ENCODE measurements at regions not wholly inside any gene's neighbourhood (a gene's known extent, or its start where the extent isn't known, plus 50 kb on each side); places are given as distances from the start of the nearest gene placed in this dataset.

- POLR2A ChIA-PET: no interaction called here
- CTCF ChIA-PET: no interaction called here
- DNase-seq (ENCODE audit: extremely low spot score): no peak
- TF ChIP-seq FOXA1 (IDR thresholded peaks at IDR 0.05) (no peak), SP1 (IDR thresholded peaks at IDR 0.05) (no peak), PKNOX1 (IDR thresholded peaks at IDR 0.05) (no peak), L3MBTL2 (conservative IDR thresholded peaks at IDR 0.05) (no peak), TARDBP (IDR thresholded peaks at IDR 0.05) (no peak), SUZ12 (IDR thresholded peaks at IDR 0.05) (no peak), BHLHE40 (IDR thresholded peaks at IDR 0.05; ENCODE audit: borderline replicate concordance) (no peak)
Measured at GRCh38 chr2:223386984-223387383, 215.2 kb downstream of the SCG2 start.

- no peak for TF ChIP-seq FOXA1 (IDR thresholded peaks at IDR 0.05)
- no peak for TF ChIP-seq TARDBP (IDR thresholded peaks at IDR 0.05)
- TF ChIP-seq SP1 (IDR thresholded peaks at IDR 0.05): no peak
- no peak for TF ChIP-seq BHLHE40 (IDR thresholded peaks at IDR 0.05; ENCODE audit: borderline replicate concordance)
- no peak for TF ChIP-seq SUZ12 (IDR thresholded peaks at IDR 0.05)
- TF ChIP-seq ARNT (IDR thresholded peaks at IDR 0.05): no peak
- TF ChIP-seq PKNOX1 (IDR thresholded peaks at IDR 0.05): no peak
- DNase-seq (ENCODE audit: extremely low spot score): no peak
- POLR2A ChIA-PET: no interaction called here
- CTCF ChIA-PET: no interaction called here
Measured at GRCh38 chr2:223389624-223390023, 212.5 kb downstream of the SCG2 start.

GRCh38 chr2:223396993-223397392, 205.2 kb downstream of the SCG2 start:
- DNase-seq (ENCODE audit: extremely low spot score): no peak
- ChIA-PET POLR2A (no interaction called here), CTCF (no interaction called here)
- TF ChIP-seq PKNOX1 (IDR thresholded peaks at IDR 0.05) (no peak), HDGF (IDR thresholded peaks at IDR 0.05; ENCODE audit: borderline replicate concordance) (no peak), ELF4 (IDR thresholded peaks at IDR 0.05) (no peak), SP1 (IDR thresholded peaks at IDR 0.05) (no peak), FOXA1 (IDR thresholded peaks at IDR 0.05) (no peak), CTBP1 (IDR thresholded peaks at IDR 0.05; ENCODE audit: borderline replicate concordance) (no peak), LEF1 (IDR thresholded peaks at IDR 0.05; ENCODE audit: borderline replicate concordance) (no peak), FOXM1 (IDR thresholded peaks at IDR 0.05; ENCODE audit: borderline replicate concordance) (no peak), ARNT (IDR thresholded peaks at IDR 0.05) (no peak), BHLHE40 (IDR thresholded peaks at IDR 0.05; ENCODE audit: borderline replicate concordance) (no peak), ZNF384 (IDR thresholded peaks at IDR 0.05) (no peak), FOXK2 (IDR thresholded peaks at IDR 0.05) (no peak), SUZ12 (IDR thresholded peaks at IDR 0.05) (no peak), TARDBP (IDR thresholded peaks at IDR 0.05) (no peak), L3MBTL2 (conservative IDR thresholded peaks at IDR 0.05) (no peak), NFRKB (IDR thresholded peaks at IDR 0.05) (no peak)

- no peak for DNase-seq (ENCODE audit: extremely low spot score)
- ChIA-PET CTCF (interaction anchor here (0.7 kb wide), 1 partner anchor 10 kb away, joined by 4 read pairs; no protein-coding TSS in a partner anchor), POLR2A (no interaction called here)
- TF ChIP-seq PKNOX1 (IDR thresholded peaks at IDR 0.05) (no peak), FOXM1 (IDR thresholded peaks at IDR 0.05; ENCODE audit: borderline replicate concordance) (no peak), ELF4 (IDR thresholded peaks at IDR 0.05) (no peak), FOXA1 (IDR thresholded peaks at IDR 0.05) (no peak), ARNT (IDR thresholded peaks at IDR 0.05) (no peak), CTBP1 (IDR thresholded peaks at IDR 0.05; ENCODE audit: borderline replicate concordance) (no peak), SUZ12 (IDR thresholded peaks at IDR 0.05) (no peak), LEF1 (IDR thresholded peaks at IDR 0.05; ENCODE audit: borderline replicate concordance) (no peak), NFRKB (IDR thresholded peaks at IDR 0.05) (no peak), TARDBP (IDR thresholded peaks at IDR 0.05) (no peak), SP1 (IDR thresholded peaks at IDR 0.05) (no peak), HDGF (IDR thresholded peaks at IDR 0.05; ENCODE audit: borderline replicate concordance) (no peak), BHLHE40 (IDR thresholded peaks at IDR 0.05; ENCODE audit: borderline replicate concordance) (no peak), ZNF384 (IDR thresholded peaks at IDR 0.05) (no peak), L3MBTL2 (conservative IDR thresholded peaks at IDR 0.05) (no peak), FOXK2 (IDR thresholded peaks at IDR 0.05) (no peak)
Measured at GRCh38 chr2:223399357-223399957, 202.7 kb downstream of the SCG2 start.

- POLR2A ChIA-PET: no interaction called here
- TF ChIP-seq SUZ12 (IDR thresholded peaks at IDR 0.05) (no peak), PKNOX1 (IDR thresholded peaks at IDR 0.05) (no peak), CTBP1 (IDR thresholded peaks at IDR 0.05; ENCODE audit: borderline replicate concordance) (no peak), FOXA1 (IDR thresholded peaks at IDR 0.05) (no peak), SP1 (IDR thresholded peaks at IDR 0.05) (no peak), BHLHE40 (IDR thresholded peaks at IDR 0.05; ENCODE audit: borderline replicate concordance) (no peak), L3MBTL2 (conservative IDR thresholded peaks at IDR 0.05) (no peak), FOXK2 (IDR thresholded peaks at IDR 0.05) (no peak), HDGF (IDR thresholded peaks at IDR 0.05; ENCODE audit: borderline replicate concordance) (no peak), TARDBP (IDR thresholded peaks at IDR 0.05) (no peak), FOXM1 (IDR thresholded peaks at IDR 0.05; ENCODE audit: borderline replicate concordance) (no peak), ELF4 (IDR thresholded peaks at IDR 0.05) (no peak), LEF1 (IDR thresholded peaks at IDR 0.05; ENCODE audit: borderline replicate concordance) (no peak), NFRKB (IDR thresholded peaks at IDR 0.05) (no peak), ZNF384 (IDR thresholded peaks at IDR 0.05) (no peak), ARNT (IDR thresholded peaks at IDR 0.05) (no peak)
- CTCF ChIA-PET: no interaction called here
- no peak for DNase-seq (ENCODE audit: extremely low spot score)
Measured at GRCh38 chr2:223404616-223405015, 197.5 kb downstream of the SCG2 start.

Measured in HEK293T (cell line).